ENCODE measurements at regions not wholly inside any gene's neighbourhood (a gene's known extent, or its start where the extent isn't known, plus 50 kb on each side); places are given as distances from the start of the nearest gene placed in this dataset.

- Histone ChIP-seq H3K14ac (replicated peaks; ENCODE audit: low read depth, low read length) (peak overlapping the region; percentile 73; the same call in 1 of the 2 replicates), H3K4me3 (ENCODE audit: insufficient read depth, low read depth, low read length) (no peak overlapping the region), H3K27ac (ENCODE audit: insufficient read depth, low read length) (no peak overlapping the region), H3K9me1 (ENCODE audit: insufficient read depth, low read length) (no peaks in the 10 kb centered on the region), H4K5ac (ENCODE audit: low read depth, low read length) (peak overlapping the region; percentile 64; the same call in 1 of the 2 replicates), H2AFZ (replicated peaks; ENCODE audit: low read length, poor library complexity) (peak overlapping the region; percentile 44), H3K27me3 (ENCODE audit: control insufficient read depth, insufficient read depth, low read length) (no peaks in the 10 kb centered on the region), H4K20me1 (ENCODE audit: insufficient read depth, low read length) (no peaks in the 10 kb centered on the region), H2BK5ac (ENCODE audit: low read depth, low read length, poor library complexity, severe bottlenecking) (peak overlapping the region; percentile 93), H4K91ac (ENCODE audit: insufficient read depth, low read depth, low read length) (no peak overlapping the region), H3K36me3 (ENCODE audit: control insufficient read depth, insufficient read depth, low read length) (no peaks in the 10 kb centered on the region), H3K4me1 (ENCODE audit: control insufficient read depth, insufficient read depth, low read length) (peaks cover 4% of the 10 kb centered on the region; the same call in 1 of the 2 replicates), H3K9me3 (ENCODE audit: control insufficient read depth, insufficient read depth, low read length) (no peaks in the 10 kb centered on the region), H3K18ac (ENCODE audit: low read depth, low read length) (peak overlapping the region; percentile 85; the same call in 1 of the 2 replicates), H3K9ac (ENCODE audit: low read depth, low read length) (no peak overlapping the region), H3K56ac (ENCODE audit: extremely low read depth, insufficient read depth, low read length) (no peak overlapping the region), H3K4ac (ENCODE audit: low read depth, low read length) (peak overlapping the region; percentile 66; the same call in 1 of the 2 replicates), H2BK15ac (ENCODE audit: low read depth, low read length) (0 out of 3 replicates have a peak overlapping the region, but pooled peaks have one; percentile 67), H3K23ac (ENCODE audit: low read depth, low read length) (peak overlapping the region; percentile 77; the same call in 1 of the 2 replicates), H2AK5ac (ENCODE audit: low read depth, low read length) (no peak overlapping the region), H3K79me1 (ENCODE audit: low read depth in 1 of 2, low read length in 2 of 2) (no peaks in the 10 kb centered on the region), H2AK9ac (replicated peaks; ENCODE audit: low read depth, low read length, poor library complexity) (no peak overlapping the region), H2BK20ac (ENCODE audit: low read depth, low read length) (peak overlapping the region; percentile 92), H4K8ac (ENCODE audit: low read depth in 2 of 2, low read length in 2 of 2) (peak overlapping the region in 1 of 2 experiments; percentile 78; a peak in 2 of 4 replicates), H2BK120ac (ENCODE audit: low read depth, low read length) (peak overlapping the region; percentile 91), H3K4me2 (ENCODE audit: low read depth, low read length) (peak overlapping the region; percentile 63; the same call in 1 of the 2 replicates)
- POLR2A ChIA-PET (ENCODE audit: unreplicated experiment), result no interaction called here
- in situ Hi-C loops (cut with MboI; ENCODE audit: low sequenced_read_pairs) (no loop called here), dilution Hi-C loops (cut with HindIII; ENCODE audit: low sequenced_read_pairs, unreplicated experiment) (no loop called here), intact Hi-C loops (cut with micrococcal nuclease) (loop anchor here (10.0 kb wide), 2 partner anchors 772 to 1268 kb away; no protein-coding TSS in a partner anchor)
- BruUV-seq (replicated peaks), result no TSS peak
- TF ChIP-seq NFE2L2 (IDR thresholded peaks at IDR 0.05; ENCODE audit: low read depth, low read length) (no peak; the same call in 1 of the 2 replicates), ELK1 (IDR thresholded peaks at IDR 0.05; ENCODE audit: borderline replicate concordance, low read depth, low read length) (no peak), POLR2A (IDR thresholded peaks at IDR 0.05; ENCODE audit: low read depth, low read length) (no peak), MAFK (IDR thresholded peaks at IDR 0.05; ENCODE audit: low read depth, low read length) (peak; percentile 43; the same call in 1 of the 2 replicates), BHLHE40 (IDR thresholded peaks at IDR 0.05; ENCODE audit: low read depth, low read length) (0 out of 2 replicates have a peak, but pooled peaks have one; percentile 13), FOS (IDR thresholded peaks at IDR 0.05; ENCODE audit: low read depth, low read length) (peak; percentile 88), CEBPB (IDR thresholded peaks at IDR 0.05; ENCODE audit: low read depth, low read length) (peak; percentile 99)
- WGBS, 2 experiments (ENCODE audit: extremely low coverage in 2 of 2, insufficient read length in 1 of 2), result 20% methylated on average over 1 of the region's 2 CpGs; no CpG with 5 or more reads in 1 of the 2 experiments
- ATAC-seq (ENCODE audit: low read depth) (peak; percentile 82), DNase-seq (peak; percentile 91)
- CTCF ChIA-PET, result interaction anchor here (0.7 to 0.8 kb wide), 2 partner anchors 11 to 151 kb away, joined by 3 read pairs; no protein-coding TSS in a partner anchor
Observed at GRCh38 chr7:115352375-115352774, 430.5 kb downstream of the MDFIC start.
